ENCODE measurements at regions not wholly inside any gene's neighbourhood (a gene's known extent, or its start where the extent isn't known, plus 50 kb on each side); places are given as distances from the start of the nearest gene placed in this dataset.

DNA sequence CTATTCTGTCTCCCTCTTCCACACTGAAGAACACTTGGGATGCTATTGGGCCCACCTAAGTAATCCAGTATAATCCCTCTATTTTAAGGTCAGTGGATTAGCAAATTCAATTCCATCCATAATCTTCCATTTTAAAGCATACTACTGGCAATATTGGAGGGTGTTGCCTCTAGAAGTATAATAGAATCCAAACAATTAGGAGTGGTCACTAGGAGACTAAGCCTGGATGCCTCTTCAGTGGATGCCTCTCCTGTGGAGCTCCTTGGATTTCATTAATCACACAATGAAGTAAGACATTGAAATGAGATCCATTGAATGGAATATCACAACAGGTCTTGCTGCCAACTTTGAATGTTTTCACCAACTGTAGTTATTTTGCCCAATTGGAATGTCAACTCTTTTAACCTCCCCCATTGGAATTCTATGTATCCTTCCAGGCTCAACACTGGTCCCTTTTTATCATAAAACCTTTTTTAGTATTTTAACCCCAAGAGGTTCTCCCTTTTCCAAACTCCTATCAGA lies 311.6 kb downstream of the PLK2 start:
- no peak overlapping the region for H3K27ac ChIP-seq (ENCODE audit: control insufficient read depth, insufficient read depth, low read length)
- dilution Hi-C loops (cut with MboI; ENCODE audit: extremely low pct_ligation_motif_present, low sequenced_read_pairs), result no loop called here

GRCh38 chr5:58145397-58145934 lies 314.4 kb downstream of the PLK2 start:
- Histone ChIP-seq H3K9me3 (ENCODE audit: control insufficient read depth, low read depth, low read length) (no peaks in the 10 kb centered on the region), H3K79me2 (ENCODE audit: control insufficient read depth, insufficient read depth, low read length) (no peaks in the 10 kb centered on the region), H4K20me1 (ENCODE audit: control insufficient read depth, extremely low read depth, insufficient read depth, low read length) (no peaks in the 10 kb centered on the region), H3K9ac (ENCODE audit: control insufficient read depth, extremely low read depth, insufficient read depth, low read length) (no peak overlapping the region), H3K9me1 (ENCODE audit: control insufficient read depth, extremely low read depth, insufficient read depth, low read length) (no peaks in the 10 kb centered on the region), H3K4me2 (ENCODE audit: control insufficient read depth, extremely low read depth, insufficient read depth, low read depth, low read length) (no peak overlapping the region), H3K36me3 (ENCODE audit: control insufficient read depth in 2 of 2, extremely low read depth in 1 of 2, insufficient read depth in 2 of 2, low read length in 2 of 2) (no peaks in the 10 kb centered on the region), H2AFZ (ENCODE audit: control insufficient read depth, low read length) (no peak overlapping the region), H3K4me3 (ENCODE audit: control insufficient read depth in 2 of 3, extremely low read depth in 1 of 3, insufficient read depth in 2 of 3, low read depth in 1 of 3, low read length in 3 of 3) (no peak overlapping the region), H3K27me3 (ENCODE audit: control insufficient read depth, extremely low read depth, insufficient read depth, low read length) (no peaks in the 10 kb centered on the region), H3K27ac (ENCODE audit: control insufficient read depth, insufficient read depth, low read length) (no peak overlapping the region), H3K4me1 (ENCODE audit: control insufficient read depth, extremely low read depth, insufficient read depth, low read length) (peaks cover 6% of the 10 kb centered on the region)
- dilution Hi-C loops (cut with MboI; ENCODE audit: extremely low pct_ligation_motif_present, low sequenced_read_pairs), result no loop called here
- DNase-seq (ENCODE audit: low read depth, low spot score) (no peak), FAIRE-seq (no peak)
- TF ChIP-seq, protein P1, sequence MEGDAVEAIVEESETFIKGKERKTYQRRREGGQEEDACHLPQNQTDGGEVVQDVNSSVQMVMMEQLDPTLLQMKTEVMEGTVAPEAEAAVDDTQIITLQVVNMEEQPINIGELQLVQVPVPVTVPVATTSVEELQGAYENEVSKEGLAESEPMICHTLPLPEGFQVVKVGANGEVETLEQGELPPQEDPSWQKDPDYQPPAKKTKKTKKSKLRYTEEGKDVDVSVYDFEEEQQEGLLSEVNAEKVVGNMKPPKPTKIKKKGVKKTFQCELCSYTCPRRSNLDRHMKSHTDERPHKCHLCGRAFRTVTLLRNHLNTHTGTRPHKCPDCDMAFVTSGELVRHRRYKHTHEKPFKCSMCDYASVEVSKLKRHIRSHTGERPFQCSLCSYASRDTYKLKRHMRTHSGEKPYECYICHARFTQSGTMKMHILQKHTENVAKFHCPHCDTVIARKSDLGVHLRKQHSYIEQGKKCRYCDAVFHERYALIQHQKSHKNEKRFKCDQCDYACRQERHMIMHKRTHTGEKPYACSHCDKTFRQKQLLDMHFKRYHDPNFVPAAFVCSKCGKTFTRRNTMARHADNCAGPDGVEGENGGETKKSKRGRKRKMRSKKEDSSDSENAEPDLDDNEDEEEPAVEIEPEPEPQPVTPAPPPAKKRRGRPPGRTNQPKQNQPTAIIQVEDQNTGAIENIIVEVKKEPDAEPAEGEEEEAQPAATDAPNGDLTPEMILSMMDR (optimal IDR thresholded peaks at IDR 0.05 in 1 of 3, IDR thresholded peaks at IDR 0.05 in 1 of 3, conservative IDR thresholded peaks at IDR 0.05 in 1 of 3; ENCODE audit: extremely low read depth in 1 of 3, insufficient read depth in 2 of 3, low read length in 3 of 3), result no peak
- no peak for TF ChIP-seq EZH2 (IDR thresholded peaks at IDR 0.05; ENCODE audit: low read length)

More for the DNA sequence above, 311.6 kb downstream of the PLK2 start:
- no peak overlapping the region for H2AFZ ChIP-seq (ENCODE audit: control insufficient read depth, low read length)
- no peaks in the 10 kb centered on the region for H3K9me3 ChIP-seq (ENCODE audit: control insufficient read depth, low read depth, low read length)
- no peak overlapping the region for H3K9ac ChIP-seq (ENCODE audit: control insufficient read depth, extremely low read depth, insufficient read depth, low read length)
- TF ChIP-seq, protein P1 (optimal IDR thresholded peaks at IDR 0.05 in 1 of 3, IDR thresholded peaks at IDR 0.05 in 1 of 3, conservative IDR thresholded peaks at IDR 0.05 in 1 of 3; ENCODE audit: extremely low read depth in 1 of 3, insufficient read depth in 2 of 3, low read length in 3 of 3), result no peak
- no peak for TF ChIP-seq EZH2 (IDR thresholded peaks at IDR 0.05; ENCODE audit: low read length)
- no peaks in the 10 kb centered on the region for H4K20me1 ChIP-seq (ENCODE audit: control insufficient read depth, extremely low read depth, insufficient read depth, low read length)
- no peak for FAIRE-seq
- no peaks in the 10 kb centered on the region for H3K79me2 ChIP-seq (ENCODE audit: control insufficient read depth, insufficient read depth, low read length)
- H3K9me1 ChIP-seq (ENCODE audit: control insufficient read depth, extremely low read depth, insufficient read depth, low read length), result no peaks in the 10 kb centered on the region
- no peak for DNase-seq (ENCODE audit: low read depth, low spot score)
- no peak overlapping the region for H3K4me2 ChIP-seq (ENCODE audit: control insufficient read depth, extremely low read depth, insufficient read depth, low read depth, low read length)
- no peaks in the 10 kb centered on the region for H3K27me3 ChIP-seq (ENCODE audit: control insufficient read depth, extremely low read depth, insufficient read depth, low read length)
- H3K36me3 ChIP-seq (ENCODE audit: control insufficient read depth in 2 of 2, extremely low read depth in 1 of 2, insufficient read depth in 2 of 2, low read length in 2 of 2), result no peaks in the 10 kb centered on the region
- H3K4me1 ChIP-seq (ENCODE audit: control insufficient read depth, extremely low read depth, insufficient read depth, low read length), result peaks cover 6% of the 10 kb centered on the region
- H3K4me3 ChIP-seq (ENCODE audit: control insufficient read depth in 2 of 3, extremely low read depth in 1 of 3, insufficient read depth in 2 of 3, low read depth in 1 of 3, low read length in 3 of 3), result no peak overlapping the region
